WERI-Rb-1 (cell line): ENCODE measurements at regions not wholly inside any gene's neighbourhood (a gene's known extent, or its start where the extent isn't known, plus 50 kb on each side); places are given as distances from the start of the nearest gene placed in this dataset.
A peak's percentile ranks its signal among the peaks of the same experiment; 100 is the strongest.

Experiments used
- DNase-seq: peaks from one replicate; pipeline ENCODE4 v3.0.0-alpha.2; 2020
- H3K27ac ChIP-seq: fragments of 250-450 bp; sonication (Bioruptor Pico); 2 replicates; pipeline ENCODE4 v1.5.1; 2020; ENCODE audit warnings: mild to moderate bottlenecking, moderate library complexity
- H3K27me3 ChIP-seq: fragments of 250-450 bp; sonication (Bioruptor Pico); 2 replicates; pipeline ENCODE4 v1.5.1; 2021; ENCODE audit warnings: mild to moderate bottlenecking, low read depth, moderate library complexity; ENCODE audit not compliant: insufficient read depth, severe bottlenecking
- H3K36me3 ChIP-seq: fragments of 250-450 bp; sonication (Bioruptor Pico); 2 replicates; pipeline ENCODE4 v1.5.1; 2020; ENCODE audit warnings: mild to moderate bottlenecking, moderate library complexity
- H3K4me3 ChIP-seq: 2 replicates; pipeline ENCODE4 v1.5.1; 2011; ENCODE audit warnings: low read depth, mild to moderate bottlenecking, control low read depth, low read length
- H3K9me3 ChIP-seq: fragments of 250-450 bp; sonication (Bioruptor Pico); 2 replicates; pipeline ENCODE4 v1.5.1; 2021; ENCODE audit warnings: mild to moderate bottlenecking, moderate library complexity; ENCODE audit not compliant: severe bottlenecking
- TF ChIP-seq, protein P1 (sequence below): IDR thresholded peaks from 2 replicates; pipeline ENCODE4 v1.5.1; 2011; ENCODE audit warnings: low read depth, mild to moderate bottlenecking, control low read depth, inconsistent platforms, low read length

- H3K36me3 ChIP-seq = no peaks in the 10 kb centered on the region
- H3K4me3 ChIP-seq = no peak overlapping the region
- DNase-seq = no peak
- TF ChIP-seq, protein P1, sequence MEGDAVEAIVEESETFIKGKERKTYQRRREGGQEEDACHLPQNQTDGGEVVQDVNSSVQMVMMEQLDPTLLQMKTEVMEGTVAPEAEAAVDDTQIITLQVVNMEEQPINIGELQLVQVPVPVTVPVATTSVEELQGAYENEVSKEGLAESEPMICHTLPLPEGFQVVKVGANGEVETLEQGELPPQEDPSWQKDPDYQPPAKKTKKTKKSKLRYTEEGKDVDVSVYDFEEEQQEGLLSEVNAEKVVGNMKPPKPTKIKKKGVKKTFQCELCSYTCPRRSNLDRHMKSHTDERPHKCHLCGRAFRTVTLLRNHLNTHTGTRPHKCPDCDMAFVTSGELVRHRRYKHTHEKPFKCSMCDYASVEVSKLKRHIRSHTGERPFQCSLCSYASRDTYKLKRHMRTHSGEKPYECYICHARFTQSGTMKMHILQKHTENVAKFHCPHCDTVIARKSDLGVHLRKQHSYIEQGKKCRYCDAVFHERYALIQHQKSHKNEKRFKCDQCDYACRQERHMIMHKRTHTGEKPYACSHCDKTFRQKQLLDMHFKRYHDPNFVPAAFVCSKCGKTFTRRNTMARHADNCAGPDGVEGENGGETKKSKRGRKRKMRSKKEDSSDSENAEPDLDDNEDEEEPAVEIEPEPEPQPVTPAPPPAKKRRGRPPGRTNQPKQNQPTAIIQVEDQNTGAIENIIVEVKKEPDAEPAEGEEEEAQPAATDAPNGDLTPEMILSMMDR = no peak
- no peaks in the 10 kb centered on the region for H3K27me3 ChIP-seq
- no peaks in the 10 kb centered on the region for H3K9me3 ChIP-seq
- H3K27ac ChIP-seq = no peak overlapping the region
These were observed 123.2 kb downstream of the SLC16A9 start for GRCh38 chr10:59586407-59586891.

GRCh38 chr10:59585046-59585700 is 124.5 kb downstream of the SLC16A9 start:
- DNase-seq = no peak
- no peaks in the 10 kb centered on the region for H3K9me3 ChIP-seq

DNA sequence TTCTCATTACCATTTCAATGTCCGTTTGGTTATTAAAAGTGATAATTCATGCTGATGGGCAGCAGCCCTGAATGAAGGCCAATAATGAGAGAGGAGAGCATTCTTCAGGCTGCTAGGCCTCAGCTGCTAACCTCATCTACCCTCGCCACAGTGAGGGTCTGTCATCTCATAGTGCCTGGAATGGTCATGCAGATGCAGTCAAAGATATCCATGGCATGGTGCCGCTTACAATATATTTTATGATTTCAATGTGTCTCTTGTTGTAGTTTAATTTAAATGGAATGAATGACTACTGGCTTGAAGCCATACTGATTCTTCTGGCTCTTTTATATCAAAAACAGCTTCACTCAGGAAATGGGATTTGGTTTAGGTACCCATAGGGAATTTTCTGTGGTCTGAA is 126.9 kb downstream of the SLC16A9 start:
- H3K27me3 ChIP-seq = no peaks in the 10 kb centered on the region
- DNase-seq = no peak
- no peak overlapping the region for H3K4me3 ChIP-seq
- TF ChIP-seq, protein P1 = no peak
- H3K9me3 ChIP-seq = no peaks in the 10 kb centered on the region
- H3K27ac ChIP-seq = no peak overlapping the region
- H3K36me3 ChIP-seq = no peaks in the 10 kb centered on the region

More at GRCh38 chr10:59585046-59585700, 124.5 kb downstream of the SLC16A9 start:
- H3K36me3 ChIP-seq = no peaks in the 10 kb centered on the region
- no peak overlapping the region for H3K4me3 ChIP-seq
- no peak overlapping the region for H3K27ac ChIP-seq
- H3K27me3 ChIP-seq = no peaks in the 10 kb centered on the region
- TF ChIP-seq, protein P1 = no peak

DNA sequence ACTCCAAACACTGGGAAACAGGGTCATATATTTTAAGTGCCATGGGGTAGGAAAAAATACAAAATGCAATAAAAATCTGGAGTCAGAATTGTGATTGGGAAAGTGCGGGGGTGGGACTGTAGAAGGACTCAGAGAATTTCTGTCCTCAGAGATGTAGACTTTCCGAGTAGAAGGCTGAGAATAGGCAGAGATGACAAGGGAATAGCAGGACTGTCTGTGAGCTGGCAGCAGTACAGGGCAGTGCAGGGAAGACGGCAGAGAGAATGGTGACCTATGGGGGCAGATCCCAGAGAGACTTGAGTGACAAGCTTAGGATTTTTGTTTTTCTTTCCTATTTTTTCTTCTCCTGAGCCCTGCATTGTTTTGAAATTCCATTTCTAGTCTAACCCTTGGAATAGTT is 127.6 kb downstream of the SLC16A9 start:
- H3K36me3 ChIP-seq = no peaks in the 10 kb centered on the region
- H3K27me3 ChIP-seq = no peaks in the 10 kb centered on the region
- no peak overlapping the region for H3K27ac ChIP-seq
- no peak for DNase-seq
- TF ChIP-seq, protein P1 = no peak
- no peak overlapping the region for H3K4me3 ChIP-seq
- H3K9me3 ChIP-seq = no peaks in the 10 kb centered on the region

- no peak for DNase-seq
- TF ChIP-seq, protein P1 = peak; percentile 17; the same call in 1 of the 2 replicates
- H3K36me3 ChIP-seq = no peaks in the 10 kb centered on the region
- no peak overlapping the region for H3K4me3 ChIP-seq
- H3K9me3 ChIP-seq = no peaks in the 10 kb centered on the region
- H3K27ac ChIP-seq = no peak overlapping the region
- H3K27me3 ChIP-seq = no peaks in the 10 kb centered on the region
These were observed 129.4 kb downstream of the SLC16A9 start for GRCh38 chr10:59580026-59580863.
